K562 (cell line): ENCODE measurements at regions not wholly inside any gene's neighbourhood (a gene's known extent, or its start where the extent isn't known, plus 50 kb on each side); places are given as distances from the start of the nearest gene placed in this dataset.

Experiments used
- CEBPB ChIP-seq: fragments of 450-650 bp; IDR thresholded peaks from 2 replicates; pipeline ENCODE4 v1.6.1; 2016; ENCODE audit warnings: missing genetic modification characterization, missing compliant biosample characterization
- EZH2 ChIP-seq: IDR thresholded peaks from 2 replicates; pipeline ENCODE4 v1.6.1; 2012; ENCODE audit warnings: low read depth, mild to moderate bottlenecking, inconsistent platforms, low read length, borderline replicate concordance
- KAT8 ChIP-seq: fragments of 450-650 bp; IDR thresholded peaks from 2 replicates; pipeline ENCODE4 v1.6.1; 2016; ENCODE audit warnings: low read depth, mild to moderate bottlenecking
- MTF1 ChIP-seq: fragments of 250-450 bp; sonication (Bioruptor Pico); IDR thresholded peaks from 2 replicates; pipeline ENCODE4 v1.9.0; 2021; ENCODE audit warnings: moderate library complexity, mild to moderate bottlenecking, inconsistent platforms, borderline replicate concordance
- ZNF274 ChIP-seq: IDR thresholded peaks from 2 replicates; pipeline ENCODE4 v1.6.1; 2011; ENCODE audit warnings: low read depth, mild to moderate bottlenecking, low read length, moderate library complexity, borderline replicate concordance
- TF ChIP-seq, protein P1 (sequence below): sonication (generic); formaldehyde crosslinking; IDR thresholded peaks from 2 replicates; pipeline ENCODE4 v1.8.0; 2022; ENCODE audit warnings: mild to moderate bottlenecking, missing genetic modification reagents

DNA sequence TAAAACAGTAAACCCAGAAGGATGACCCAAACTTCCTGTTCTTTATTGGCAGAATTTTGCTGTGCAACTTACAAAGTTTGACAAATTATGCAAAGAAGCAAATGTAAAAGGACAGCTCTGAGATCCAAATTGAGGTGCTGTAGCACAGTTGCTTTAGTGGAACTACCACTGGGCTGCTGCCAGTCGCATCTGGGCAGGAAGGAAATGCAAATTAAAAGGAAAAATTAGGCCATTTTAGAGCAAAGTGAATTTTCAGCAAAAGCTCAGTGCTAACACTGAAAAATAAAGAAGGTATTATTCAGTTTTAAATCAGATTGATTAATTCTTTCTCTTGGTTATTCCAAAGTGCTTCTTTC is 104.5 kb downstream of the ZMAT3 start:
- no peak for TF ChIP-seq EZH2
- no peak for TF ChIP-seq CEBPB
- TF ChIP-seq KAT8, result no peak
- TF ChIP-seq ZNF274, result no peak
- TF ChIP-seq, protein P1, sequence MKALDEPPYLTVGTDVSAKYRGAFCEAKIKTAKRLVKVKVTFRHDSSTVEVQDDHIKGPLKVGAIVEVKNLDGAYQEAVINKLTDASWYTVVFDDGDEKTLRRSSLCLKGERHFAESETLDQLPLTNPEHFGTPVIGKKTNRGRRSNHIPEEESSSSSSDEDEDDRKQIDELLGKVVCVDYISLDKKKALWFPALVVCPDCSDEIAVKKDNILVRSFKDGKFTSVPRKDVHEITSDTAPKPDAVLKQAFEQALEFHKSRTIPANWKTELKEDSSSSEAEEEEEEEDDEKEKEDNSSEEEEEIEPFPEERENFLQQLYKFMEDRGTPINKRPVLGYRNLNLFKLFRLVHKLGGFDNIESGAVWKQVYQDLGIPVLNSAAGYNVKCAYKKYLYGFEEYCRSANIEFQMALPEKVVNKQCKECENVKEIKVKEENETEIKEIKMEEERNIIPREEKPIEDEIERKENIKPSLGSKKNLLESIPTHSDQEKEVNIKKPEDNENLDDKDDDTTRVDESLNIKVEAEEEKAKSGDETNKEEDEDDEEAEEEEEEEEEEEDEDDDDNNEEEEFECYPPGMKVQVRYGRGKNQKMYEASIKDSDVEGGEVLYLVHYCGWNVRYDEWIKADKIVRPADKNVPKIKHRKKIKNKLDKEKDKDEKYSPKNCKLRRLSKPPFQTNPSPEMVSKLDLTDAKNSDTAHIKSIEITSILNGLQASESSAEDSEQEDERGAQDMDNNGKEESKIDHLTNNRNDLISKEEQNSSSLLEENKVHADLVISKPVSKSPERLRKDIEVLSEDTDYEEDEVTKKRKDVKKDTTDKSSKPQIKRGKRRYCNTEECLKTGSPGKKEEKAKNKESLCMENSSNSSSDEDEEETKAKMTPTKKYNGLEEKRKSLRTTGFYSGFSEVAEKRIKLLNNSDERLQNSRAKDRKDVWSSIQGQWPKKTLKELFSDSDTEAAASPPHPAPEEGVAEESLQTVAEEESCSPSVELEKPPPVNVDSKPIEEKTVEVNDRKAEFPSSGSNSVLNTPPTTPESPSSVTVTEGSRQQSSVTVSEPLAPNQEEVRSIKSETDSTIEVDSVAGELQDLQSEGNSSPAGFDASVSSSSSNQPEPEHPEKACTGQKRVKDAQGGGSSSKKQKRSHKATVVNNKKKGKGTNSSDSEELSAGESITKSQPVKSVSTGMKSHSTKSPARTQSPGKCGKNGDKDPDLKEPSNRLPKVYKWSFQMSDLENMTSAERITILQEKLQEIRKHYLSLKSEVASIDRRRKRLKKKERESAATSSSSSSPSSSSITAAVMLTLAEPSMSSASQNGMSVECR, result no peak
- no peak for TF ChIP-seq MTF1 (CRISPR knock-in tag)
